Thymus (tissue), 11 donors: ENCODE measurements at regions not wholly inside any gene's neighbourhood (a gene's known extent, or its start where the extent isn't known, plus 50 kb on each side); places are given as distances from the start of the nearest gene placed in this dataset.

Experiments
- DNase-seq, 9 donors: peaks; one replicate each; pipeline ENCODE4 v3.0.0-alpha.2; 2013; ENCODE audit warnings: low spot score in 9 of 9, low read depth in 6 of 9, missing footprints in 1 of 9
- H3K27ac ChIP-seq, 2 donors: one replicate each; pipeline ENCODE4 v1.5.1; 2013; ENCODE audit warnings: control low read depth in 1 of 2, low read depth in 1 of 2, low read length in 1 of 2, mild to moderate bottlenecking in 1 of 2, moderate library complexity in 1 of 2
- H3K27me3 ChIP-seq, 2 donors: one replicate each; pipeline ENCODE4 v1.5.1; 2013; ENCODE audit warnings: low read length in 1 of 2; ENCODE audit not compliant: control insufficient read depth in 2 of 2, insufficient read depth in 1 of 2
- H3K36me3 ChIP-seq, 2 donors: one replicate each; pipeline ENCODE4 v1.5.1; 2013; ENCODE audit warnings: low read length in 1 of 2, mild to moderate bottlenecking in 1 of 2, moderate library complexity in 1 of 2; ENCODE audit not compliant: control insufficient read depth in 2 of 2, insufficient read depth in 2 of 2
- H3K4me1 ChIP-seq, 2 donors: one replicate each; pipeline ENCODE4 v1.5.1; 2013; ENCODE audit warnings: low read length in 2 of 2; ENCODE audit not compliant: control insufficient read depth in 2 of 2, insufficient read depth in 2 of 2
- H3K4me3 ChIP-seq, 2 donors: one replicate each; pipeline ENCODE4 v1.5.1; 2013; ENCODE audit warnings: low read length in 2 of 2, control low read depth in 1 of 2, mild to moderate bottlenecking in 1 of 2
- H3K9me3 ChIP-seq, 2 donors: one replicate each; pipeline ENCODE4 v1.5.1; 2013; ENCODE audit warnings: low read length in 1 of 2, mild to moderate bottlenecking in 1 of 2; ENCODE audit not compliant: control insufficient read depth in 2 of 2, insufficient read depth in 1 of 2
- WGBS: extraction: QIAGEN DNeasy Blood & Tissue Kit; methylation state at CpG from one replicate; pipeline ENCODE4 v1.1.7; 2013; 5-methylcytosine and 5-hydroxymethylcytosine counted together
- donor health status: healthy.

- no peaks in the 10 kb centered on the region for H3K36me3 ChIP-seq
- no peaks in the 10 kb centered on the region for H3K27me3 ChIP-seq
- no peak overlapping the region for H3K4me3 ChIP-seq
- no peak overlapping the region for H3K27ac ChIP-seq
- no peaks in the 10 kb centered on the region for H3K4me1 ChIP-seq
- 60% methylated on average over 2 of the region's 2 CpGs for WGBS
- no peaks in the 10 kb centered on the region for H3K9me3 ChIP-seq
- DNase-seq, result no peak
Observed at GRCh38 chr2:80852808-80853139, 548.2 kb upstream of the LRRTM1 start.

- DNase-seq, result no peak
- 85% methylated on average over 4 of the region's 4 CpGs for WGBS
Observed at GRCh38 chr2:80852079-80852807, 547.7 kb upstream of the LRRTM1 start.

DNA sequence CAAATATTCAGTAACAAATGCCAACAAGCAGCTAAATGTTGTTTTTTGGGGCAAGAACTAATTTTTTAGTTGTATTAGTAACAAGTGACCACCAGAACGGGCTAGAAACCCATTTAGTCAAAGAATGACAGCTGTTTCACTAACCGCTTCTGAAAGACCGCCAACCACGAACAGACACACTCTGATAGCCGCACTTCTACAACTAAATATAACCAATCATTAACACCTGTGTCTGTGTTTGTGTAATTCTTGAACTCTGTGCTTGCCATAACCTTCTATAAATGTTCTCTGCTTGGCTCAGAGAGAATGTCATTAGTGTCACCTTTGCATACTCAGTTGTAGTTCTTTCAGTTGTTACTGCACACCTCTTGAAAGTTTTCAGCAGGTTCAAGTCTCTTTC, 526.3 kb upstream of the LRRTM1 start:
- Histone ChIP-seq H3K9me3 (peaks cover 0 to 2% of the 10 kb centered on the region in 2 donors), H3K36me3 (no peaks in the 10 kb centered on the region), H3K27ac (no peak overlapping the region), H3K27me3 (no peaks in the 10 kb centered on the region), H3K4me3 (no peak overlapping the region), H3K4me1 (no peaks in the 10 kb centered on the region)
- 95% methylated on average over 5 of the region's 5 CpGs for WGBS
- DNase-seq, result no peak

More at GRCh38 chr2:80852079-80852807, 547.7 kb upstream of the LRRTM1 start:
- Histone ChIP-seq H3K4me3 (no peak overlapping the region), H3K27ac (no peak overlapping the region), H3K9me3 (no peaks in the 10 kb centered on the region), H3K4me1 (no peaks in the 10 kb centered on the region), H3K36me3 (no peaks in the 10 kb centered on the region), H3K27me3 (no peaks in the 10 kb centered on the region)

DNA sequence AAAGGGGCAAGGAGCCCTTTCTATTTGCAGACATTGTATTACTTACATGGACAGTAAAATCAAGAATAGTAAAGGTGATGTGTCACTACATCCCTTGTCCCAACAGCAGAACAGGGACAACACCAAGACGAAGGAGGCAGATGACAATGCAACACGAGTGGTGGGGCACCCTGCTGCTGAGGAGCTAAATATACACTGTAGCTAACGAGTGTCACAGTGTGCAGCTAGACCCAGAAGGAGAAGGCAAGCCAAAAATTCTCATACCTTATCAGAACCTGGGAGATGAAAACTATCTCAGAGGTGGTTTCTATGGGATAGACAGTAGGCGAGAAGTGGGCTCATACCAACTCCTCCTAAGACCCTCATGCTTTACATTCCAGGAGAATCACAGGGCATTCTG, 518.4 kb upstream of the LRRTM1 start:
- H3K27ac ChIP-seq, result no peak overlapping the region
- WGBS, result 88% methylated on average over 4 of the region's 4 CpGs
- H3K4me1 ChIP-seq, result no peaks in the 10 kb centered on the region
- H3K36me3 ChIP-seq, result no peaks in the 10 kb centered on the region
- no peaks in the 10 kb centered on the region for H3K27me3 ChIP-seq
- no peak for DNase-seq
- H3K9me3 ChIP-seq, result peaks cover 0 to 2% of the 10 kb centered on the region in 2 donors
- no peak overlapping the region for H3K4me3 ChIP-seq

GRCh38 chr2:80815259-80815658, 510.7 kb upstream of the LRRTM1 start:
- WGBS, result 62% methylated on average over 1 of the region's 1 CpG
- H3K27ac ChIP-seq, result no peak overlapping the region
- no peaks in the 10 kb centered on the region for H3K27me3 ChIP-seq
- no peaks in the 10 kb centered on the region for H3K4me1 ChIP-seq
- H3K36me3 ChIP-seq, result no peaks in the 10 kb centered on the region
- DNase-seq, result no peak
- peaks cover 0 to 10% of the 10 kb centered on the region in 2 donors for H3K9me3 ChIP-seq
- H3K4me3 ChIP-seq, result no peak overlapping the region

- Histone ChIP-seq H3K27ac (no peak overlapping the region), H3K4me1 (no peaks in the 10 kb centered on the region), H3K36me3 (no peaks in the 10 kb centered on the region), H3K9me3 (no peaks in the 10 kb centered on the region), H3K27me3 (no peaks in the 10 kb centered on the region), H3K4me3 (no peak overlapping the region)
- no peak for DNase-seq
- WGBS, result 59% methylated on average over 1 of the region's 1 CpG
Observed at GRCh38 chr2:80786584-80786983, 482.0 kb upstream of the LRRTM1 start.

DNA sequence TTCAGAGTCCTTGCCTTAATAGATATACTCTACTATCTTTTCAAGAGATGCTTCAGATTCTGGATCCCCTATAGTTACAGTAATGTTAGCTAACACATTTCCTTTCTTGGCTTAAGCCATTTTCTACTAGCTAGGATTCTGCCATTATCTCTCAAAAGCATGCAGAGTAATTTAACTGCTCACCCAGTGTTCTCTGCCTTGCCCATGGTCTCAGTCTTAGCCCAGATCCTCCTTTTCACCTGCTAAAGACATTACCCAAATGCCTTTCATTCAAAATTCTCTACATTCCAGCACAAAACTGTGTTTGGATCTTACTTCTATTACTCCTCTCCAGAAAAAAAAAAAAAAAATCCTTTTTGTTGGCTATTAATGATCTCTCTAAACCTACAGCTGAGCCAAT, 474.2 kb upstream of the LRRTM1 start:
- no peak overlapping the region for H3K4me3 ChIP-seq
- H3K27ac ChIP-seq, result no peak overlapping the region
- no peak for DNase-seq
- no peaks in the 10 kb centered on the region for H3K9me3 ChIP-seq
- H3K27me3 ChIP-seq, result no peaks in the 10 kb centered on the region
- no peaks in the 10 kb centered on the region for H3K36me3 ChIP-seq
- H3K4me1 ChIP-seq, result no peaks in the 10 kb centered on the region

- no peak for DNase-seq
- H3K27me3 ChIP-seq, result no peaks in the 10 kb centered on the region
- H3K4me3 ChIP-seq, result no peak overlapping the region
- no peaks in the 10 kb centered on the region for H3K4me1 ChIP-seq
- H3K36me3 ChIP-seq, result no peaks in the 10 kb centered on the region
- H3K27ac ChIP-seq, result no peak overlapping the region
- no peaks in the 10 kb centered on the region for H3K9me3 ChIP-seq
Observed at GRCh38 chr2:80748592-80748991, 444.0 kb upstream of the LRRTM1 start.

GRCh38 chr2:80737047-80737446, 432.5 kb upstream of the LRRTM1 start:
- H3K36me3 ChIP-seq, result no peaks in the 10 kb centered on the region
- H3K9me3 ChIP-seq, result peaks cover 0 to 6% of the 10 kb centered on the region in 2 donors
- no peak overlapping the region for H3K27ac ChIP-seq
- H3K4me3 ChIP-seq, result no peak overlapping the region
- no peaks in the 10 kb centered on the region for H3K27me3 ChIP-seq
- DNase-seq, result no peak
- WGBS, result 95% methylated on average over 3 of the region's 3 CpGs
- H3K4me1 ChIP-seq, result no peaks in the 10 kb centered on the region

GRCh38 chr2:80725001-80725400, 420.4 kb upstream of the LRRTM1 start:
- no peak for DNase-seq
- Histone ChIP-seq H3K27me3 (no peaks in the 10 kb centered on the region), H3K4me1 (no peaks in the 10 kb centered on the region), H3K27ac (no peak overlapping the region), H3K36me3 (no peaks in the 10 kb centered on the region), H3K9me3 (peaks cover 0 to 12% of the 10 kb centered on the region in 2 donors), H3K4me3 (no peak overlapping the region)
- 73% methylated on average over 1 of the region's 1 CpG for WGBS
